ENCODE measurements at regions not wholly inside any gene's neighbourhood (a gene's known extent, or its start where the extent isn't known, plus 50 kb on each side); places are given as distances from the start of the nearest gene placed in this dataset.

DNA sequence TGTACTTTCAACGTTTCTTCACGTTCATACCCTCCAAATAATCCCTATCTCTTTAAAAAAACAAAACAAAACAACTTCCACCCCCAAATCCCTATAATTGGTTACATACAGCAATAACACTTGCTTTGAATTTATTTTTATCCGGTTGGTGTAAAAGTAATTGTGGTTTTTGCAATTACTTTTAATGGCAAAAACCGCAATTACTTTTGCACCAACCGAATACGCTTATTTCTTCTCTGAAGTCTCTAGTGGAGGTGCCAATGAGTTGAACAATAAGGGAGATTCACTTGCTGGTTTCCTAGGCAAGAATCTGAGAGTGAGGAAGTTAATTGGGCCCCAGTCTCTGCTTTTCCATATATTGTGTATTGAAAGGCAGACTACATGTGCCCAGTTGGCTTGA lies 133.3 kb downstream of the DACT1 start:
- RAD21 ChIA-PET (ENCODE audit: unreplicated experiment): interaction anchor here (0.6 kb wide), 1 partner anchor 15 kb away, joined by 3 read pairs; no protein-coding TSS in a partner anchor
- ATAC-seq: no peak
- 77% methylated on average over 6 of the region's 6 CpGs for WGBS (ENCODE audit: insufficient coverage, insufficient replicate concordance, low lambda C conversion rate, missing lambda C conversion rate)
- Histone ChIP-seq H3K36me3 (ENCODE audit: control insufficient read depth in 2 of 2, insufficient read depth in 2 of 2, low read length in 1 of 2) (no peaks in the 10 kb centered on the region), H2AFZ (ENCODE audit: control insufficient read depth, low read depth, low read length) (no peak overlapping the region), H3K9me3 (replicated peaks; ENCODE audit: control insufficient read depth, insufficient read depth, low read length) (no peaks in the 10 kb centered on the region; the same call in 2 of the 3 replicates), H4K20me1 (ENCODE audit: control insufficient read depth, insufficient read depth) (no peaks in the 10 kb centered on the region), H3K9ac (ENCODE audit: control insufficient read depth, insufficient read depth, low read length) (no peak overlapping the region), H3K27me3 (replicated peaks in 1 of 2; ENCODE audit: control insufficient read depth in 2 of 2, insufficient read depth in 2 of 2, low read length in 1 of 2) (no peaks in the 10 kb centered on the region), H3K79me2 (ENCODE audit: control insufficient read depth, insufficient read depth, low read length) (no peaks in the 10 kb centered on the region), H3K4me3 (no peak overlapping the region), H3K27ac (ENCODE audit: control insufficient read depth, insufficient read depth) (no peak overlapping the region), H3K4me2 (ENCODE audit: control insufficient read depth, insufficient read depth) (no peak overlapping the region), H3K4me1 (ENCODE audit: control insufficient read depth, insufficient read depth, low read length) (no peaks in the 10 kb centered on the region)
- in situ Hi-C loops (cut with MboI) (no loop called here), intact Hi-C loops (cut with micrococcal nuclease; ENCODE audit: unreplicated experiment) (no loop called here)
- CTCF ChIA-PET: interaction anchor here (1.3 kb wide), 1 partner anchor 15 kb away, joined by 3 read pairs; no protein-coding TSS in a partner anchor
- POLR2A ChIA-PET: no interaction called here
- DNase-seq (ENCODE audit: low read depth, low spot score): no peak
- SMC1A ChIA-PET (ENCODE audit: uncharacterized antibody, unreplicated experiment): interaction anchor here (0.9 to 3.4 kb wide), 5 partner anchors 8 to 30 kb away, joined by 3 to 14 read pairs (median 5); no protein-coding TSS in a partner anchor
- TF ChIP-seq ZNF207 (IDR thresholded peaks at IDR 0.05; ENCODE audit: borderline replicate concordance) (no peak), SREBF2 (IDR thresholded peaks at IDR 0.05; ENCODE audit: low read length) (no peak), PAX8 (IDR thresholded peaks at IDR 0.05) (no peak)
- no peak for FAIRE-seq
- BruUV-seq (replicated peaks): no TSS peak

DNA sequence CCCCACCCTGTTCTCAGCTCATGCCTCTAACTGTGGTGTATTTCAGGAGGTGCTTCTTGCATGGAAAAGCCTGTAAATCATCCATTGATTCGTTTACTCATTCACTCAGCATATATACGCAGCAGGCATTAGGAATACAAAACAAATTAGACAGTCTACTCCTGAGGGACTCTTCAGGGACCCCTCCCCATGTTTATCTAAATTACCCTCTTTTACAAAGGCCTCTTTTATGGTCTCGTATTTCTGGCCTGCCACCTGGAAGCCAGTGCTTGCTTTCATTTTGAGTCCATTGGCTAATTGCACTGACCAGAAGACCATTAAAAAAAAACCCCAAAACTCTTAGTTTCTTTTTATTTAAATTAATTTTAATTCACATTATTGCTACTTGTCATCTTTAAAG lies 134.4 kb downstream of the DACT1 start:
- no peaks in the 10 kb centered on the region for H3K36me3 ChIP-seq (ENCODE audit: control insufficient read depth in 2 of 2, insufficient read depth in 2 of 2, low read length in 1 of 2)
- H3K4me3 ChIP-seq: no peak overlapping the region
- no peaks in the 10 kb centered on the region for H4K20me1 ChIP-seq (ENCODE audit: control insufficient read depth, insufficient read depth)
- TF ChIP-seq MTA2 (IDR thresholded peaks at IDR 0.05; ENCODE audit: low read depth): peak; percentile 73
- peak; percentile 30; the same call in 1 of the 2 replicates for TF ChIP-seq BCL11A (IDR thresholded peaks at IDR 0.05; ENCODE audit: low read depth, low read length)
- TF ChIP-seq MYC (IDR thresholded peaks at IDR 0.05; ENCODE audit: insufficient read depth, insufficient read length, insufficient replicate concordance, low read length, severe bottlenecking): no peak
- in situ Hi-C loops (cut with MboI) (no loop called here), intact Hi-C loops (cut with micrococcal nuclease; ENCODE audit: unreplicated experiment) (no loop called here)
- ChIA-PET CTCF (interaction anchor here (0.8 to 1.1 kb wide), 2 partner anchors 143 to 181 kb away, joined by 3 read pairs; no protein-coding TSS in a partner anchor), RAD21 (ENCODE audit: unreplicated experiment) (no interaction called here), SMC1A (ENCODE audit: uncharacterized antibody, unreplicated experiment) (interaction anchor here (0.9 to 1.9 kb wide), 3 partner anchors 22 to 208 kb away, joined by 3 to 4 read pairs (median 3); no protein-coding TSS in a partner anchor), POLR2A (no interaction called here)
- no TSS peak for BruUV-seq (replicated peaks)
- WGBS (ENCODE audit: insufficient coverage, insufficient replicate concordance, low lambda C conversion rate, missing lambda C conversion rate): 10% methylated on average over 3 of the region's 3 CpGs
- no peaks in the 10 kb centered on the region for H3K4me1 ChIP-seq (ENCODE audit: control insufficient read depth, insufficient read depth, low read length)
- no peaks in the 10 kb centered on the region for H3K27me3 ChIP-seq (replicated peaks in 1 of 2; ENCODE audit: control insufficient read depth in 2 of 2, insufficient read depth in 2 of 2, low read length in 1 of 2)
- FAIRE-seq: no peak
- ATAC-seq: peak; percentile 55
- H2AFZ ChIP-seq (ENCODE audit: control insufficient read depth, low read depth, low read length): no peak overlapping the region
- H3K79me2 ChIP-seq (ENCODE audit: control insufficient read depth, insufficient read depth, low read length): no peaks in the 10 kb centered on the region
- no peak overlapping the region for H3K9ac ChIP-seq (ENCODE audit: control insufficient read depth, insufficient read depth, low read length)
- no peak overlapping the region for H3K4me2 ChIP-seq (ENCODE audit: control insufficient read depth, insufficient read depth)
- no peak for DNase-seq (ENCODE audit: low read depth, low spot score)
- no peak overlapping the region for H3K27ac ChIP-seq (ENCODE audit: control insufficient read depth, insufficient read depth)
- no peaks in the 10 kb centered on the region; the same call in 2 of the 3 replicates for H3K9me3 ChIP-seq (replicated peaks; ENCODE audit: control insufficient read depth, insufficient read depth, low read length)

Data from GM12878 (cell line).